HFF-Myc (cell line): ENCODE measurements at regions not wholly inside any gene's neighbourhood (a gene's known extent, or its start where the extent isn't known, plus 50 kb on each side); places are given as distances from the start of the nearest gene placed in this dataset.
"Not testable (repeated sequence)": the region's sequence is repeated elsewhere in the genome, so short reads cannot be mapped to it uniquely, and the experiment has no call there.

ENCODE experiments used
- DNase-seq: peaks from one replicate; pipeline ENCODE4 v3.0.0-alpha.2; 2011; ENCODE audit warnings: low read depth; ENCODE audit errors: extremely low read depth
- H3K4me3 ChIP-seq: replicated peaks from 2 replicates; pipeline ENCODE4 v1.5.1; 2011; ENCODE audit warnings: low read depth, mild to moderate bottlenecking, control low read depth, low read length
- TF ChIP-seq, protein P1 (sequence below): IDR thresholded peaks from 2 replicates; pipeline ENCODE4 v1.5.1; 2012; ENCODE audit warnings: mild to moderate bottlenecking, low read depth, low read length, control low read depth; ENCODE audit errors: missing control alignments

DNA sequence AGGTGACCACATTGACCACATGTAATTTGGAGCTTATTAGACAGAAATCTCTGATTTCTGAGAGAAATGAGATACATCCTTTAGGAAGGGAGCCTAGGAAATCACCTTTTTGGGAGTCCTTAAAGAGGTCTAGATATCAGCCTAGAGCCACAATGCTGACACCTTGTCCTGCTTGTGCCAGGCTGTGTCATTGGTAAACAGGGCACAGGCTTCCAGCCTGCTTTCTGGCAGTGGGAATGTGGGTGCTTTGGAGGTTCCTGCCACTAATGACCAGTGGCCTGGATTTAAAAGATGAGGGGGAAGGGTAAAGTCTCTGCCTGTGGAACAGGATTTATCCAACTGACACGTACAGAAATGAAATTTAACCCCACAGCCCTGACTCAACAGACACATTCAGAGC is 169.8 kb upstream of the KBTBD8 start:
- DNase-seq, result no peak
- no peak overlapping the region for H3K4me3 ChIP-seq
- TF ChIP-seq, protein P1, sequence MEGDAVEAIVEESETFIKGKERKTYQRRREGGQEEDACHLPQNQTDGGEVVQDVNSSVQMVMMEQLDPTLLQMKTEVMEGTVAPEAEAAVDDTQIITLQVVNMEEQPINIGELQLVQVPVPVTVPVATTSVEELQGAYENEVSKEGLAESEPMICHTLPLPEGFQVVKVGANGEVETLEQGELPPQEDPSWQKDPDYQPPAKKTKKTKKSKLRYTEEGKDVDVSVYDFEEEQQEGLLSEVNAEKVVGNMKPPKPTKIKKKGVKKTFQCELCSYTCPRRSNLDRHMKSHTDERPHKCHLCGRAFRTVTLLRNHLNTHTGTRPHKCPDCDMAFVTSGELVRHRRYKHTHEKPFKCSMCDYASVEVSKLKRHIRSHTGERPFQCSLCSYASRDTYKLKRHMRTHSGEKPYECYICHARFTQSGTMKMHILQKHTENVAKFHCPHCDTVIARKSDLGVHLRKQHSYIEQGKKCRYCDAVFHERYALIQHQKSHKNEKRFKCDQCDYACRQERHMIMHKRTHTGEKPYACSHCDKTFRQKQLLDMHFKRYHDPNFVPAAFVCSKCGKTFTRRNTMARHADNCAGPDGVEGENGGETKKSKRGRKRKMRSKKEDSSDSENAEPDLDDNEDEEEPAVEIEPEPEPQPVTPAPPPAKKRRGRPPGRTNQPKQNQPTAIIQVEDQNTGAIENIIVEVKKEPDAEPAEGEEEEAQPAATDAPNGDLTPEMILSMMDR, result no peak

DNA sequence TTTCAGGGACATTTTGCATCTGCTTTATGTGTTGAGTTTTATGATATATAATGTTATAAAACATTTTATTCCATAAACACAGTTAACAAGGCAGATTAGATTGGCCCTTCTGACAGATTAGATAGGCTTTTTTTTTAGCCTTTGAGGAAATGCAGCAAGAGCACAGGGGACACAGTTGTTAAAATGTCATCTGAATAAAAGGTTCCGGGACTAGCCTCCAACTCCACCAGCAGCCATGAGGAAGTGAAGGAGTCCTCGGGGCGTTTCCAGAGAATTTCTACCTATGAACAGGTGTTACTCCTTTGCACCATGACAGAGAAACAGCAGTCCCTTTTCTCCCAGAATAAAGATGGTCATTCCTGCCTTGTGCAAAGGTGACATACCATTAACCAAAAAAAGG is 167.8 kb upstream of the KBTBD8 start:
- no peak overlapping the region for H3K4me3 ChIP-seq
- DNase-seq, result no peak
- TF ChIP-seq, protein P1, result no peak

DNA sequence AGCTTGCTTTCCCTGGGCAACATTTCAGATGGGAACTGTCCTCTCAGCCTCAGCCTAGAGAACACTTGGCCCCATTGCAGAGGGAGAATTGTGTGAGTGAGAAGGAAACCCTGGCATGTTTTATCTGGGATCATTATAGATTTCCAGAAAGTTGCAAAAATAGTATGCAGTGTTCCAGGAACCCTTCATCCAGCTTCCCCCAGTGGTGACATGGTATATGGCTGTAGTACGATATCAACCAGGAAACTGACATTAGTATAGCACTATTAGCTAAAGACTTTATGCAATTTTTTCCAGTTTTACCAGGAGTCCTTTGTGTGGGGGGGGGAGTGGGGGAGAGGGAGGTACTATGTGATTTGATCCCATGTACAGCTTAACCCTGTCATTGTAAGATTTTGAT is 166.2 kb upstream of the KBTBD8 start:
- no peak overlapping the region for H3K4me3 ChIP-seq
- TF ChIP-seq, protein P1, result no peak
- no peak for DNase-seq

DNA sequence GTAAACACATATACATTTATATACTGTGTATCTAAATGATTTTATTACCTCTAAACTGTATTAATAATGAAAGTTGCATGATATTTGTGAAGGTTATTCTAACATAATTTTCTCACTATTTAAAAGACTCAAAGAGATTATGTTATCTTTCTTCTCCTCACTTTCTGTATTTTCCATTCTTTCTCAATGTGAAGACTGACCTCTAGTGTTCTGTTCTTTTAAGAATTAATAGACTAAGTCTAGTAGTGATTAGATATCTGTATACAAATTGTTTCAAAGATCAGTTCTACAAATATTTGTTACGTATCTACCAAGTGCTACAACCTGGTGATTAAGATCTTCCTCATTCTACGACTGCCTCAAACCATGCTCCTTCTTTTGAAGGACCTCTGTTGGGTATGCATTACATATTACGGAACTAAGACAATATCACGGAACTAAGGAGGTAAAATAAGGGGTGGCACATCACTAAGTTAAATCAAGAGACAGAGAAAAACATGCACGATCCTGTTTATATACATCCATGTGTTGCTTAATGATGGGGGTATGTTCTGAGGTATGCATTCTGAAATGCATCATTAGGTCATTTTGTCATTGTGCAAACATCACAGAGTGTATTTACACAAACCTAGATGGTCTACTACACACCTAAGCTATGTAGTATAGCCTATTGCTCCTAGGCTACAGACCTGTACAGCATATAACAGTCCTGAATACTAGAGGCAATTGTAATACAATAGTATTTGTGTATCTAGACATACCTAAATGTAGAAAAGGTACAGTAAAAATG is 161.5 kb upstream of the KBTBD8 start:
- no peak for DNase-seq

DNA sequence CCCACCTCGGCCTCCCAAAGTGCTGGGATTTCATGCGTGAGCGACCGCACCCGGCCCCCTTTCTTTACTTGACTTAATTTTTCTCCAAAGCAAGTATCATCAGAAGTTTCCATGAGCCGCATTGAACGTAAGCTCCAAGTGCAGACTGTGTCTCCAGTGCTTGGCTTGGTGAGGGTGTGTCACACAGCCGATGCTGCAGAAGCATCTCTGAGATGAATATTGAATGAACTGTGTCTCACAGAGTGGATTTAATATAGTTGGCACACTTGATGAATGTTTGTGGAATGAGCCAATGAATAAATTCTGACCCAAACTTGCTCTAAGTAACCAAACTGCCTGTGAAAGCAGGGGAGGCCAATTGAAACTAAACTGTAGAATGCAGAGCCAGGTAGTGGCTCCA is 159.4 kb upstream of the KBTBD8 start:
- no peak overlapping the region for H3K4me3 ChIP-seq
- DNase-seq, result no peak
- TF ChIP-seq, protein P1, result no peak

More for the DNA sequence above, 161.5 kb upstream of the KBTBD8 start:
- TF ChIP-seq, protein P1, result no peak
- H3K4me3 ChIP-seq, result no peak overlapping the region

DNA sequence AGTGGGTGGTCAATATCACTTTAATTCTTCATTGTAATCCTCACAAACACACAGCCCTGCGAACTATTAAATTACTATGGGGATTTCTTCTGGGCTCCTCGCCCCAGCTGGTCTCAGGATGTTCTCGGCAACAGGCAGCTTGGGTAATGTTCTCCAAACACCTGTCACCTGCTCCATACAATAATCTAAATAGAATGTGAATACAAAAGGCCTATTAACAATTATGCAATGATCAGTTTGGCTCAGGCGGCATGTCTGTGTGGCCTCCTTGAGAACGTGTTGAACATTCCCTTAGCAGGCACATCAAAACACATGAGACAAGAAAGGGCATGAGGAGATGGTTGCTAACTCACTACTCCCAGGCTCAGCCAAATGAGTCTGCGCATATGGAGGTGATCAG is 158.6 kb upstream of the KBTBD8 start:
- H3K4me3 ChIP-seq, result no peak overlapping the region
- DNase-seq, result no peak
- TF ChIP-seq, protein P1, result no peak

DNA sequence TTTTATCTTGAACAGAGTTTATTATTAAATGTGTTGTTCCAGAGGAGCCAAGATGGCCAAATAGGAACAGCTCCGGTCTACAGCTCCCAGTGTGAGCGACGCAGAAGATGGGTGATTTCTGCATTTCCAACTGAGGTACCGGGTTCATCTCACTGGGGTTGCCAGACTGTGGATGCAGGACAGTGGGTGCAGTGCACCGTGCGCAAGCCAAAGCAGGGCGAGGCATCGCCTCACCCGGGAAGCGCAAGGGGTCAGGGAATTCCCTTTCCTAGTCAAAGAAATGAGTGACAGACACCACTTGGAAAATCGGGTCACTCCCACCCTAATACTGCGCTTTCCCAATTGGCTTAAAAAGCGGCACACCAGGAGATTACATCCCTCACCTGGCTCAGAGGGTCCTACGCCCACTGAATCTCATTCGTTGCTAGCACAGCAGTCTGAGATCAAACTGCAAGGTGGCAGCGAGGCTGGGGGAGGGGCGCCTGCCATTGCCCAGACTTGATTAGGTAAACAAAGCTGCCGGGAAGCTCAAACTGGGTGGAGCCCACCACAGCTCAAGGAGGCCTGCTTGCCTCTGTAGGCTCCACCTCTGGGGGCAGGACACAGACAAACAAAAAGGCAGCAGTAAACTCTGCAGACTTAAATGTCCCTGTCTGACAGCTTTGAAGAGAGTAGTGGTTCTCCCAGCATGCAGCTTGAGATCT is 155.2 kb upstream of the KBTBD8 start:
- not testable (repeated sequence) for H3K4me3 ChIP-seq, DNase-seq
